Natural killer cell treated with Interleukin-12 subunit alpha and Interleukin-12 subunit beta and Interleukin-15 and Interleukin-18, amount 100 ng/mL, for 72 hours (primary cell): ENCODE measurements at regions not wholly inside any gene's neighbourhood (a gene's known extent, or its start where the extent isn't known, plus 50 kb on each side); places are given as distances from the start of the nearest gene placed in this dataset.
A peak's percentile ranks its signal among the peaks of the same experiment; 100 is the strongest.

Experiments used
- ATAC-seq, 2 donors: fragments of 150-1000 bp; cut with Tn5 transposase in 1 of 2; sonication (Bioruptor Pico), chemical (Tn5 transposase) in 1 of 2; 2 replicates each; pipeline ENCODE4 v1.10.0; 2021
- DNase-seq: peaks from one replicate; pipeline ENCODE4 v3.0.0; 2022; ENCODE audit warnings: low spot score
- H3K27ac Mint-ChIP-seq, 2 donors: 1 replicate in 1 of 2; 2 replicates in 1 of 2; pipeline ENCODE4 v1.8.0; 2022; ENCODE audit warnings: mixed read lengths in 2 of 2, mild to moderate bottlenecking in 1 of 2, moderate library complexity in 1 of 2
- H3K27me3 Mint-ChIP-seq, 2 donors: 1 replicate in 1 of 2; 2 replicates in 1 of 2; pipeline ENCODE4 v1.8.0; 2022; ENCODE audit warnings: mixed read lengths in 2 of 2
- H3K36me3 Mint-ChIP-seq: one replicate; pipeline ENCODE4 v1.8.0; 2022; ENCODE audit warnings: mixed read lengths
- H3K4me1 Mint-ChIP-seq, 2 donors: 1 replicate in 1 of 2; 2 replicates in 1 of 2; pipeline ENCODE4 v1.8.0; 2022; ENCODE audit warnings: low read depth in 2 of 2, mixed read lengths in 2 of 2, mild to moderate bottlenecking in 1 of 2
- H3K4me3 Mint-ChIP-seq: one replicate; pipeline ENCODE4 v1.8.0; 2022; ENCODE audit warnings: mixed read lengths
- H3K9me3 Mint-ChIP-seq: 2 replicates; pipeline ENCODE4 v1.8.0; 2022; ENCODE audit warnings: mixed read lengths

DNA sequence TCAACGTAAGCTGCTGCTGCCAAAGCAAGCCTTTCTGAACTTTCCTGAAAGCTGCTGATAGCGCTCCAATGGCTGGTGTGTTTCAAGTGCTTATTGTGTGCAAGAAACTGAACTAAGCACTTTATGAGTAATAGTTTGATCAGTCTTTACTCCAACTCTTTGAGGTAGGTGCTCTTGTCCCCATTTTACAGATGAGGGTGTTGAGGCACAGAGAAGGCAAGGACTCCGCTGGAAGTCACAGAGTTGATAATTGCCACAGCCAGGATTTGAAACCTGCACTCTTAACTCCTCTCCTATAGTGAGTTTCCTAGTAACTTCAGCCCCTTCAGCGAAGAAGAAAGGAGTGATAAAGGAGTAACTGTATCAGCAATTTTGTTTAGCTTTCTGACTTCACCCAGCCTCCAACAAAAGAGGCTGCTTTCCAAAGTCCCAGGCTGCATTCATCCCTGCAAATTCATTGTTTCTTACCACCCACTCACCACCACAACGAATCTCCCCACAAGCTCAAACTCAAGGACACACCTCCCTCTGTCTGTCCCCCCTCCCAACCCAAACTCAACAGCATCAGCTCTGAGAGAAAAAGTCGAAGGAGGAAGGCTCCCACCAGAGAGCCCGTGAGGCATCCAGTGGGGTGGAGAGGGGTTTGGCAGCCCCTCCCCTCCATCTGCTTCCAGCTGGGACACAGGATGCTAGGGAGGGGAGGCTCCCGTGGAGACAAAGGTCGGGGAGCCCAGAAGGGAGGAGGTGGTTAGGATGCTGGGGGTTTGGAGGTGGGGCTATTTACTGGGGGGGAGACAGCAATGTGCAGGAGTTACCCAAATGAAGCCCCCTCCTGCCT is 139.6 kb downstream of the NAV1 start:
- H3K9me3 Mint-ChIP-seq: no peaks in the 10 kb centered on the region
- no peaks in the 10 kb centered on the region for H3K36me3 Mint-ChIP-seq
- no peaks in the 10 kb centered on the region for H3K4me1 Mint-ChIP-seq

DNA sequence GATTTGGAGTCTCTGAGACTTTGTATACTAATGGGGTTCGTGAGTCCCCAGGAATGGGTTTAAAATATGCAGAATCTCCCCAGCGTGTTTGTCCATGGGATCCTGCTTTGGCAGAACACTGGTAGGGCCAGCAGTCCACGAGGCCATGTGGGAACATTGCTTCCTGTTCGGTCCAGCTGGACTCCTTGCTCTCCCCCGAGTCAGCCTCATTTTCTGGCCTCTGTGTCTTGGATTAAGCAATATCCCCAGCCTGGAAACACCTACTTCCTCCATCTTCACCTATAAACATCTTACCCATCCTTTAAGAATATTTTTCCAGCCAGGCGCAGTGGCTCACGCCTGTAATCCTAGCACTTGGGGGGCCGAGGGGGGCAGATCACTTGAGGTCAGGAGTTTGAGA is 142.4 kb downstream of the NAV1 start:
- no peak for ATAC-seq
- Mint-ChIP-seq H3K27ac (no peak overlapping the region), H3K36me3 (no peaks in the 10 kb centered on the region), H3K4me1 (no peaks in the 10 kb centered on the region), H3K4me3 (no peak overlapping the region), H3K9me3 (no peaks in the 10 kb centered on the region), H3K27me3 (peaks cover 15 to 18% of the 10 kb centered on the region in 2 donors)
- peak; percentile 16 for DNase-seq

More for the DNA sequence above, 139.6 kb downstream of the NAV1 start:
- peaks cover 16 to 20% of the 10 kb centered on the region in 2 donors for H3K27me3 Mint-ChIP-seq
- H3K4me3 Mint-ChIP-seq: no peak overlapping the region
- DNase-seq (peak; percentile 45), ATAC-seq (no peak)
- H3K27ac Mint-ChIP-seq: no peak overlapping the region

DNA sequence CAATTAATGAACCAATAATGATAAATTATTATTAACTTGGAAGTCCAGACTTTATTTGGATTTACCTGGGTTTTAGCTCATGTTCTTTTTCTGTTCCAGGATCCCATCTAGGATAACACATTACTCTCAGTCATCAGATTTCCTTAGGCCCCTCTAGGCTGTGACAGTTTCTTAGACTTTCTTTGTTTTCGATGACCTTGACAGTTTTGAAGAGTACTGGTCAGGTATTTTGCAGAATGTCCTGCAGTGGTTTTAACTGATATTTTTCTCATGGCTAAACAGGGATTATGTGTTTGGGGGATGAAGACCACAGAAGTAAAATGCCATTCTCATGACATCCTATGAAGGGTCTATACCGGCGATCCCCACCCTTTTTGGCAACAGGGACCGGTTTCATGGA is 144.0 kb downstream of the NAV1 start:
- H3K36me3 Mint-ChIP-seq: no peaks in the 10 kb centered on the region
- no peak overlapping the region for H3K4me3 Mint-ChIP-seq
- DNase-seq (peak; percentile 3), ATAC-seq (no peak)
- H3K9me3 Mint-ChIP-seq: no peaks in the 10 kb centered on the region
- H3K4me1 Mint-ChIP-seq: no peaks in the 10 kb centered on the region
- peaks cover 20 to 23% of the 10 kb centered on the region in 2 donors for H3K27me3 Mint-ChIP-seq
- H3K27ac Mint-ChIP-seq: no peak overlapping the region

DNA sequence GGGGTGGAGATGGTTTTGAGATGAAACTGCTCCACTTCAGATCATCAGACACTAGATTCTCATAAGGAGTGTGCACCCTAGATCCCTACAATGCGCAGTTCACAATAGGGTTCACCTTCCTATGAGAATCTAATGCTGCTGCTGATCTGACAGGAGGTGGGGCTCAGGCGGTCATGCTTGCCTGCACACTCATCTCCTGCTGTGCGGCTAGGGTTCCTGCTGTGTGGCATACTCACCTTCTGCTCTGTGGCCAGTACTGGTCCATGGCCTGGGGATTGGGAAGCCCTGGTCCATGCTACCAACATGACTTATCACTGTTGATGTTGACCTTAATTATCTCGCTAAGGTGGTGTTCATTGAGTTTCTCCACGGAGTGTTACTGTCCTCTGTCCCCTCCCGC is 144.5 kb downstream of the NAV1 start:
- ATAC-seq: no peak
- no peaks in the 10 kb centered on the region for H3K9me3 Mint-ChIP-seq
- no peaks in the 10 kb centered on the region for H3K36me3 Mint-ChIP-seq
- H3K4me3 Mint-ChIP-seq: no peak overlapping the region
- H3K27me3 Mint-ChIP-seq: peaks cover 20 to 23% of the 10 kb centered on the region in 2 donors
- DNase-seq: peak; percentile 37
- no peak overlapping the region for H3K27ac Mint-ChIP-seq
- no peaks in the 10 kb centered on the region for H3K4me1 Mint-ChIP-seq

DNA sequence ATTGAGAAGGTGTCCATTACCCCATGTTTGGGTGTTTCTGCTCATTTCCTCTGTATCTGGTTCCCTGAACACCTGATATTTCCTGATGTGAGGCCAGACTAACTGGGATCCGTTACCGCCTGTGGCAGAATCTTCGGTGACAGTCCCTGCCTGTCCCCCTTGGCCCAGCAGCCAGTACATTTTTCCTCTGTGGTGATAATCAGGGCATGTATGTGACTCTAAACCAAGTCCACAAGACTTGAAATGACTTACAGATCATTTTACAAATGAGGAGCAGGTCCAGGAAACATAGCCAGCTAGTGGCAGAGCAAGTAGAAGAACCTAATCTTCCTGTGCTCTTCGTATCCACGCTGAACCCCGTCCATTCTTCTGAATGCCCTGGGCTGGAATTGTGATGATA is 143.5 kb upstream of the IPO9 start:
- Mint-ChIP-seq H3K27ac (no peak overlapping the region), H3K27me3 (peaks cover 18 to 20% of the 10 kb centered on the region in 2 donors), H3K4me3 (no peak overlapping the region), H3K4me1 (no peaks in the 10 kb centered on the region), H3K9me3 (no peaks in the 10 kb centered on the region), H3K36me3 (no peaks in the 10 kb centered on the region)
- DNase-seq (no peak), ATAC-seq (no peak)

- ATAC-seq (no peak), DNase-seq (no peak)
- Mint-ChIP-seq H3K27me3 (peaks cover 10 to 13% of the 10 kb centered on the region in 2 donors), H3K27ac (no peak overlapping the region), H3K9me3 (no peaks in the 10 kb centered on the region), H3K4me3 (no peak overlapping the region), H3K4me1 (no peaks in the 10 kb centered on the region), H3K36me3 (no peaks in the 10 kb centered on the region)
Measured at GRCh38 chr1:201686714-201687455, 142.1 kb upstream of the IPO9 start.

- ATAC-seq: no peak
- Mint-ChIP-seq H3K27ac (no peak overlapping the region), H3K36me3 (no peaks in the 10 kb centered on the region)
Measured at GRCh38 chr1:201688514-201688913, 140.4 kb upstream of the IPO9 start.

DNA sequence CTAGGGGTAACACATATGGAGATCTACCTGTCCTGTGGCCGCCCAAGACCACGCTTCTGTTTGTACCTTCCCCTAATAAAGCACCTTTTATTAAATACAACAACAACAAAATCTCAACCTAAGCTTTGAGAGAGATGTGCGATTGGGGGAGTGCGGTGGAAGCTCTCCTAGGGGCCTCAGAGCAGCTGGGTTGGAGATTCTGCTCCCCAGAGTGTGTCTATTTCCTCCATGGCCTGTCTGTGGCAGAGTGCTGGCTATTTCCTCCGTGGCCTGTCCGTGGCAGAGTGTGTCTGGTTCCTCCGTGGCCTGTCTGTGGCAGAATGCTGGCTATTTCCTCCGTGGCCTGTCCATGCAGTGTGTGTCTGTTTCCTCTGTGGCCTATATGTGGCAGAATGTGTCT is 139.3 kb upstream of the IPO9 start:
- H3K4me3 Mint-ChIP-seq: no peak overlapping the region
- DNase-seq (no peak), ATAC-seq (no peak)
- no peaks in the 10 kb centered on the region for H3K36me3 Mint-ChIP-seq
- no peaks in the 10 kb centered on the region for H3K9me3 Mint-ChIP-seq
- H3K4me1 Mint-ChIP-seq: no peaks in the 10 kb centered on the region
- peaks cover 10 to 13% of the 10 kb centered on the region in 2 donors for H3K27me3 Mint-ChIP-seq
- no peak overlapping the region for H3K27ac Mint-ChIP-seq

More at GRCh38 chr1:201688514-201688913, 140.4 kb upstream of the IPO9 start:
- no peaks in the 10 kb centered on the region for H3K4me1 Mint-ChIP-seq
- no peak overlapping the region for H3K4me3 Mint-ChIP-seq
- no peaks in the 10 kb centered on the region for H3K9me3 Mint-ChIP-seq
- no peak for DNase-seq
- peaks cover 10 to 13% of the 10 kb centered on the region in 2 donors for H3K27me3 Mint-ChIP-seq

- H3K27me3 Mint-ChIP-seq: peaks cover 10% of the 10 kb centered on the region in 2 donors
- H3K9me3 Mint-ChIP-seq: no peaks in the 10 kb centered on the region
- H3K36me3 Mint-ChIP-seq: no peaks in the 10 kb centered on the region
- DNase-seq (no peak), ATAC-seq (no peak)
- H3K27ac Mint-ChIP-seq: no peak overlapping the region
- no peak overlapping the region for H3K4me3 Mint-ChIP-seq
- no peaks in the 10 kb centered on the region for H3K4me1 Mint-ChIP-seq
Measured at GRCh38 chr1:201690528-201690927, 138.4 kb upstream of the IPO9 start.

GRCh38 chr1:201691716-201692554 is 137.0 kb upstream of the IPO9 start:
- Mint-ChIP-seq H3K27me3 (no peaks in the 10 kb centered on the region), H3K27ac (no peak overlapping the region), H3K36me3 (no peaks in the 10 kb centered on the region), H3K4me3 (no peak overlapping the region), H3K4me1 (no peaks in the 10 kb centered on the region), H3K9me3 (no peaks in the 10 kb centered on the region)
- DNase-seq: no peak
- ATAC-seq: no peak

- Mint-ChIP-seq H3K27ac (no peak overlapping the region), H3K4me1 (no peaks in the 10 kb centered on the region)
Measured at GRCh38 chr1:201692555-201693394, 136.2 kb upstream of the IPO9 start.

DNA sequence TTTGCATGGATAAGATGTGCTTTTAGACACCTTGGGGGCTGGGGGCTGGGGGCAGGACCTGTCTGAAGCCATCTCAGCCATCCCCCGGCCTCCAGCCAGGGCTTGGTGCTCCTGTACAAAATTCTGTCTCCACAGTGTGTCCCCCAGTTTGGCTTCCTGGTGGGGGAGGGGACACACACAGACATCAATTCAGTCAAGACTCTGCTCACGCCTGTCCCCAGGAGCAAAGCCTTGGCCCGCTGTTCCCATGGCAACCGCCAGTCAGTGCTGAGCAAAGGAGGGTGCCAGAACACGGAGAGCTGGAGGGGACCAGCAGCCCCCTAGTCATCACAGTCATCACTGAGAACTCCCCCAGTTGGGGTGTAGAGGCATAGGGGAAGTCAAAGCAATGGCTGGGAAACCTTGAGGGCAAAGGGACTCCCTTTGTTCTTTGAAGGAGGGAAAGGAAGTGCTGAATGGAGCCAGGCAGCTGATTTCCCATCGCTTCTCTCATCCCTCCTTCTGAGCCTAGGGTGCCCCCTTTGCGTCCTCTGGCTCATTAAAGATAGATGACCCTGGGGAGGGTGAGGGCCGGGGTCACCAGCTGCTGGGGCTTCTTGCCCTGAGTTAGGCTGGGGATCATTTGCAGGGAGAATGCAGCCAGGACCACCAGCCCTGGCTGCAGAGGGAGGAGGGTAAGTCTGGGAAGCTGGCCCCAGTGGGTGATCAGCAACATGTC is 134.9 kb upstream of the IPO9 start:
- ATAC-seq: no peak
- Mint-ChIP-seq H3K36me3 (no peaks in the 10 kb centered on the region), H3K4me1 (no peaks in the 10 kb centered on the region), H3K27me3 (no peaks in the 10 kb centered on the region), H3K27ac (no peak overlapping the region), H3K4me3 (no peak overlapping the region), H3K9me3 (no peaks in the 10 kb centered on the region)
- DNase-seq: no peak

More at GRCh38 chr1:201692555-201693394, 136.2 kb upstream of the IPO9 start:
- no peaks in the 10 kb centered on the region for H3K36me3 Mint-ChIP-seq
- no peak overlapping the region for H3K4me3 Mint-ChIP-seq
- no peak for DNase-seq
- no peak for ATAC-seq
- H3K9me3 Mint-ChIP-seq: no peaks in the 10 kb centered on the region
- H3K27me3 Mint-ChIP-seq: no peaks in the 10 kb centered on the region
